NT2/D1 (cell line): ENCODE measurements at regions not wholly inside any gene's neighbourhood (a gene's known extent, or its start where the extent isn't known, plus 50 kb on each side); places are given as distances from the start of the nearest gene placed in this dataset.
A peak's percentile ranks its signal among the peaks of the same experiment; 100 is the strongest.
"Not testable (repeated sequence)": the region's sequence is repeated elsewhere in the genome, so short reads cannot be mapped to it uniquely, and the experiment has no call there.

Experiments
- DNase-seq: peaks from one replicate; pipeline ENCODE4 v3.0.0-alpha.2; 2011; ENCODE audit warnings: low read depth, low spot score
- H3K27me3 ChIP-seq: 2 replicates; pipeline ENCODE4 v1.6.0; 2011; ENCODE audit warnings: mild to moderate bottlenecking; ENCODE audit not compliant: insufficient read length, insufficient read depth
- H3K36me3 ChIP-seq: 2 replicates; pipeline ENCODE4 v1.6.1; 2011; ENCODE audit warnings: mild to moderate bottlenecking, low read length, mixed read lengths; ENCODE audit not compliant: insufficient read depth, insufficient read length
- H3K4me1 ChIP-seq: 2 replicates; pipeline ENCODE4 v1.5.1; 2011; ENCODE audit not compliant: insufficient read depth, insufficient read length
- H3K4me3 ChIP-seq: 2 replicates; pipeline ENCODE4 v1.5.1; 2011; ENCODE audit warnings: low read depth; ENCODE audit not compliant: insufficient read length
- H3K9ac ChIP-seq: 2 replicates; pipeline ENCODE4 v1.6.0; 2011; ENCODE audit warnings: low read depth; ENCODE audit not compliant: insufficient read length
- H3K9me3 ChIP-seq: 2 replicates; pipeline ENCODE4 v1.5.1; 2011; ENCODE audit warnings: mild to moderate bottlenecking, low read length; ENCODE audit not compliant: insufficient read depth
- SUZ12 ChIP-seq: IDR thresholded peaks from 2 replicates; pipeline ENCODE4 v1.6.1; 2011; ENCODE audit not compliant: insufficient read length, insufficient read depth; ENCODE audit errors: extremely low read depth
- YY1 ChIP-seq: IDR thresholded peaks from 2 replicates; pipeline ENCODE4 v1.6.1; 2011; ENCODE audit not compliant: insufficient read length, insufficient read depth
- ZNF274 ChIP-seq: IDR thresholded peaks from 2 replicates; pipeline ENCODE4 v1.6.1; 2011; ENCODE audit warnings: mild to moderate bottlenecking, low read depth, low read length

DNA sequence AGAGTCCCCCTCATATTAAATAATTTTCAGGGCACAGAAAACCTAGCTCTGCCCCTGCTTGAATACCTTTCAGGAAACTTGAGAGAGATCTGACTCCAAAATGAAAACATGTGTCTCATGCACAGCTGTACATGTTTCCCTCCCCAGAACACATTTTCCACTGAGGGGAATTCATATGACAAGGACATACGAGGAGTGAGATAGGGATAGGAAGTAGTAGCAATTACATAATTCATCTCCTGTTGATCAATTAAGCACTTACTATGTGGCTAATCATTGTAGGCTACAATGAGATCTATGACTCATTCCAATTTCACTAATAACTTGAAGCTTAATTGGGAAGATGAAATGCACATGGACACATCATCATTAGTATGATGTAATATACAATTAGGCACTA lies 302.1 kb downstream of the PCDH11X start:
- not testable (repeated sequence) for H3K36me3 ChIP-seq, DNase-seq, H3K4me3 ChIP-seq, H3K4me1 ChIP-seq, H3K27me3 ChIP-seq, H3K9me3 ChIP-seq, H3K9ac ChIP-seq

DNA sequence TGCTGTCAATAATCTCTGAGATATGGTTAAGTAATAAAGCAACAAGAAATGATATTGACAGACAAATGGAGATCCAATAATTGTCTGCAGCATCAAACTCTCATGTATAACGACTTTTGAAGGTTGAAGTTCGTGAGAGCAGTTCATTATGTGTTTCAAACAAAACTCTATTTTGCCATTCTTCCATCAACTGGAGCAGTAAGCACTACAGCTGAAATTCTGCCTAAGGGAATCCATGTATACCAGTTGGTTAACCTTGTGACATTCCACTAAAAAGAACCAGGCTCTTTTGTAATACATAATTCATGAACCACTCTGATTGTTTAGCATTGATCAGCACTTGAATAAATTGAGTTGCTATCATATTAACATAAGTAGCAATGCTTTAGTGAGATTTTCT lies 311.6 kb downstream of the PCDH11X start:
- H3K27me3 ChIP-seq, H3K4me3 ChIP-seq, H3K4me1 ChIP-seq, H3K9me3 ChIP-seq, H3K36me3 ChIP-seq, H3K9ac ChIP-seq, DNase-seq: not testable (repeated sequence)

DNA sequence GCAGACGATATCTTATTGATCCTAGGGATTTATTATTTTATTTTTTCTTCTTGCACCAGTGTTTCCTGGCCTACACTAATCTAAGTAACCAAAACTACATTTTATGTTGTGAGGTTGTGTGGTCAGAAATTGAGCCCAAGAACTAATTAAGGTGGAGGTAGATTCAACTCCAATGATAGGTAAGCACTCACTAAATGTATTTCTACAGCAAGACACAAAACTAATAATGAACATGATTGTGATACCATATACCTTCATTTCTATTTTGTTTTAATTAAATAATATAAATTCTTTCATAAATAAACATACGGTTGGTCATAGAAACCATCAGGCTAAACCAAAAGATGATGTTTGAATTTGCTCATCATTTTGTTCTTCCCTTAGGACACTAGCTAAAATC lies 319.0 kb downstream of the PCDH11X start:
- H3K9ac ChIP-seq, H3K9me3 ChIP-seq, DNase-seq: not testable (repeated sequence)

DNA sequence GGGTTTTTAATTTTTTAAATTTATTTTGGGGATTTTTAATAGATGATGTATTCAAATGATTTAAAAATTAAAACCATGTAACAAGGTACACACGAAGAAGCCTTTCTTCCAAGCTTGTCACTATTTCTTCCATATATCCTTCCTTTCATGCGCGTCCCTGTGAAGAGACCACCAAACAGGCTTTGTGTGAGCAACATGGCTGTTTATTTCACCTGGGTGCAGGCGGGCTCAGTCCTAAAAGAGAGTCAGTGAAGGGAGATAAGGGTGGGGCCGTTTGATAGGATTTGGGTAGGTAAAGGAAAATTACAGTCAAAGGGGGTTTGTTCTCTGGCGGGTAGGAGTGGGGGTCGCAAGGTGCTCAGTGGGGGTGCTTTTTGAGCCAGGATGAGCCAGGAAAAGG lies 320.9 kb downstream of the PCDH11X start:
- not testable (repeated sequence) for DNase-seq, H3K9ac ChIP-seq, H3K27me3 ChIP-seq, H3K4me3 ChIP-seq, H3K36me3 ChIP-seq, H3K4me1 ChIP-seq, H3K9me3 ChIP-seq

More for the DNA sequence above, 319.0 kb downstream of the PCDH11X start:
- H3K4me1 ChIP-seq, H3K4me3 ChIP-seq, H3K27me3 ChIP-seq, H3K36me3 ChIP-seq: not testable (repeated sequence)

DNA sequence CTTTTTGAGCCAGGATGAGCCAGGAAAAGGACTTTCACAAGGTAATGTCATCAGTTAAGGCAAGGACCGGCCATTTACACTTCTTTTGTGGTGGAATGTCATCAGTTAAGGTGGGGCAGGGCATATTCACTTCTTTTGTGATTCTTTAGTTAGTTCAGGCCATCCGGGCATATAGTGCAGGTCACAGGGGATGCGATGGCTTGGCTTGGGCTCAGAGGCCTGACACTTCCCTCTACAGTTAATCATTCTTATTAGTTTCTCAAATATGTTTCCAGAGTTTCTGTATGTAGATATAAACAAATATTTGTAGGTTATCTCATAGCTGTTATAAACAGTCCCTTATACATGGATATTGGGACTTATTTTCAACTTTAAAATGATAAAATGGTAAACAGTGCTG lies 326.5 kb downstream of the PCDH11X start:
- not testable (repeated sequence) for DNase-seq, H3K4me1 ChIP-seq, H3K4me3 ChIP-seq, H3K27me3 ChIP-seq, H3K9ac ChIP-seq, H3K36me3 ChIP-seq, H3K9me3 ChIP-seq

DNA sequence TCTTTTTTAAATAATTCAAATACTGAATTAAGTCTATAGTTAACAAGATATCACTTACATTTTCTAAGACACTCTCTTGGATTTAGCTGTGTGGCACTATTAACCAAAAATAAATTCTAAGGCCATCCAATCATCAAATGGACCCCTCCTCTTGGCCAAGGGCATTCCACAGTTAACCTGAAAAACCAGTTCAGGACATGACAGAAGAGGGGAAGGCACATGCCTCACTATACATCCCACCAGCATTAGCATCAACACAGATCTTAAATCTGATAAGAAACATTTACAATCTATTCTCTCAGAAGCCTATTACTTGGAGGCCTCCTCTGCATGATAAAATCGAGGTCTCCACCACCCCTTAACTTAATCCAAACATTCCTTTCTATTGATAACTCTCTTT lies 327.5 kb downstream of the PCDH11X start:
- not testable (repeated sequence) for H3K4me1 ChIP-seq, H3K27me3 ChIP-seq, H3K4me3 ChIP-seq, DNase-seq, H3K9me3 ChIP-seq, H3K9ac ChIP-seq, H3K36me3 ChIP-seq

DNA sequence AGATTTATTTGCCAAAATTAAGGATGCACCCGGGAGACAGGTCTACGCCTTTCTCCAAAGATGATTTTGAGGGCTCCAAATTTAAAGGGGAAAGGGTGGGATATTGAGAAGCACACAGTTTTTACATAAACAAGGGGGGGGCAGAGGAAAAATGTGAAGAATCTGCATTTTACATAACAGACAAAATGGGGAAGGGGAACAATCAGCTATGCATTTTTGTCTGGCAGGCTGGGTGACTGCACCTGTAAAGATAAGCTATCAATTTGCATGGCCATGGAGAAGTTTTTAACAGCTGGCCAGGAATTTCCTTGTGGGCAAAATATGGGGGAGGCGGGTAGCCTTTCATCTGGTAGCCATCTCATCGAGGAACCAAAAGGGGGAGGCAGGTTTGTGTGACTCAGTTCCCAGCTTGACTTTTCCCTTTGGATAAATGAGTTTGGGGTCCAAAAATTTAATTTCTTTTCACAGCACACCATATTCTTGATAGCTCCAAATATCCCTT lies 331.3 kb downstream of the PCDH11X start:
- not testable (repeated sequence) for H3K27me3 ChIP-seq, H3K4me1 ChIP-seq, H3K36me3 ChIP-seq, H3K9ac ChIP-seq, H3K4me3 ChIP-seq, H3K9me3 ChIP-seq
- DNase-seq, result peak; percentile 0

DNA sequence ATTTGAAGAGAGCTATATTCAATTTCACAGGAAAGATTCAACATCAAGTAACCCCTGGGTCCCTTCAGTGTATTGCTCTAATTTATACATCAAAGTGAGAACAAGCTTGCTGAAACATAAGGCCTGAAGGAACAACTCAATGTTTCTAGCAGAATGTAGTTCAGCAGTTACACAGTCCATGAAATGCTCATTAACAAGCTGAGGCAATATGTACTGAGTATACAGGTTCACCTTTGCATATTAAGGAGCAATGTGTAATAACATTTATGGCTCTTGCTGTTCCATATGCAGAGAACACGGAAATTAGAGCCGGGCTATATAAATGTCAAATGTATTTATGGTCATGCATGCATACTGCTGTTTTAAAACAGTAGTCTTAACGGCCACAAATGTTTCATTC lies 338.5 kb downstream of the PCDH11X start:
- H3K4me3 ChIP-seq, H3K9me3 ChIP-seq, DNase-seq, H3K27me3 ChIP-seq, H3K4me1 ChIP-seq, H3K36me3 ChIP-seq, H3K9ac ChIP-seq: not testable (repeated sequence)

DNA sequence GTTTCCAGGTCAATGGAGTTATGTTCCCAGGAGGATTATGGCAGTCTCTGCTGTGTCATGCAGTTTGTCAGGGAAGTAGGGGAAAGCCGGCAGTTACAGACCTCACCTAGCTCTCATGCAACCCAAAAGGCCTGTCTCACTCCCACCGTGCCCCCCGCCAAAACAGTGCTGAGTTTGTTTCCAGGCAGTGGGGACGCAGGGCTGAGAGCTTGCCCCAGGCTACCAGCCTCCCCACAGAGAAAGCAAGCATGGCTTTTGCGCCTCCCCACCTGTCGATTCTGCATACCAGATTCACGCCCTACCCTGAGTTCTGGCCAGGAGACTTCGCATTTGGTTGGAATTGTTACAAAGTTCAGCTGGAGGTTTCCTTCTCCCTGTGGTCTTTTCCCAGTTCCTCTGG lies 383.9 kb downstream of the PCDH11X start:
- not testable (repeated sequence) for H3K9me3 ChIP-seq, H3K27me3 ChIP-seq, H3K9ac ChIP-seq, H3K4me3 ChIP-seq, DNase-seq, H3K36me3 ChIP-seq, H3K4me1 ChIP-seq

DNA sequence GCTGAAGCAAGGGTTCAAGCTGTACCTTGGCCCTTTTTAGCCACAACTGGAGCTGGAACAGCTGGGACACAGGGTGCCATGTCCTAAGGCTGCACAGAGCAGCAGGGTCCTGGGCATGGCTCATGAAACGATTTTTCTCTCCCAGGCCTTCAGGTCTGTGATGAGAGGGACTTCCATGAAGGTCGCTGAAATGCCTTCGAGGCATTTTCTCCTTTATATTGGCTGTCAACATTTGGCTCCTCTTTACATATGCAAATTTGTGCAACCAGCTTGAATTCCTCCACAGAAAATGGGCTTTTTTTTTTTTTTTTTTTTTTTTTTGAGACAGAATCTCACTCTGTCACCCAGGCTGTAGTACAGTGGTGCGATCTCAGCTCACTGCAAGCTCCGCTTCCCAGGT lies 430.8 kb downstream of the PCDH11X start:
- Histone ChIP-seq H3K9me3 (peaks cover 26% of the 10 kb centered on the region; the same call in 1 of the 2 replicates), H3K9ac (no peak overlapping the region), H3K4me3 (no peak overlapping the region), H3K4me1 (no peaks in the 10 kb centered on the region), H3K36me3 (no peaks in the 10 kb centered on the region), H3K27me3 (no peaks in the 10 kb centered on the region)
- peak; percentile 23 for DNase-seq
- TF ChIP-seq YY1 (no peak), SUZ12 (no peak), ZNF274 (no peak)
